Activated T-helper 1 cell treated with anti-CD3 and anti-CD28 coated beads, Interleukin-12 subunit alpha, Interleukin-12 subunit beta, Interleukin-2, Interleukin-4 antibody, amounts not matched to agents 30 ng/mL and 10 ng/mL and 1 ng/mL, durations not matched to agents 14 hours and 24 hours and 36 hours (primary cell): ENCODE measurements at regions not wholly inside any gene's neighbourhood (a gene's known extent, or its start where the extent isn't known, plus 50 kb on each side); places are given as distances from the start of the nearest gene placed in this dataset.
"Not testable (repeated sequence)": the region's sequence is repeated elsewhere in the genome, so short reads cannot be mapped to it uniquely, and the experiment has no call there.

Experiments
- DNase-seq: peaks from one replicate; pipeline ENCODE4 v3.0.0; 2021; ENCODE audit warnings: low spot score
- H3K27ac Mint-ChIP-seq: one replicate; pipeline ENCODE4 v1.8.0; 2021; ENCODE audit warnings: mild to moderate bottlenecking, mixed read lengths
- H3K27me3 Mint-ChIP-seq: one replicate; pipeline ENCODE4 v1.8.0; 2022; ENCODE audit warnings: mild to moderate bottlenecking, moderate library complexity, mixed read lengths; ENCODE audit not compliant: insufficient read depth
- H3K36me3 Mint-ChIP-seq: one replicate; pipeline ENCODE4 v1.8.0; 2021; ENCODE audit warnings: low read depth, mixed read lengths
- H3K4me1 Mint-ChIP-seq: one replicate; pipeline ENCODE4 v1.8.0; 2021; ENCODE audit warnings: low read depth, mixed read lengths
- H3K4me3 Mint-ChIP-seq: one replicate; pipeline ENCODE4 v1.8.0; 2021; ENCODE audit warnings: mild to moderate bottlenecking, moderate library complexity, mixed read lengths
- H3K9me3 Mint-ChIP-seq: one replicate; pipeline ENCODE4 v1.8.0; 2021; ENCODE audit warnings: mixed read lengths
- intact Hi-C: fragments of 100-400 bp; cut with micrococcal nuclease; formaldehyde crosslinking; loops from one replicate; pipeline ENCODE4 v1.15.1; 2024

DNA sequence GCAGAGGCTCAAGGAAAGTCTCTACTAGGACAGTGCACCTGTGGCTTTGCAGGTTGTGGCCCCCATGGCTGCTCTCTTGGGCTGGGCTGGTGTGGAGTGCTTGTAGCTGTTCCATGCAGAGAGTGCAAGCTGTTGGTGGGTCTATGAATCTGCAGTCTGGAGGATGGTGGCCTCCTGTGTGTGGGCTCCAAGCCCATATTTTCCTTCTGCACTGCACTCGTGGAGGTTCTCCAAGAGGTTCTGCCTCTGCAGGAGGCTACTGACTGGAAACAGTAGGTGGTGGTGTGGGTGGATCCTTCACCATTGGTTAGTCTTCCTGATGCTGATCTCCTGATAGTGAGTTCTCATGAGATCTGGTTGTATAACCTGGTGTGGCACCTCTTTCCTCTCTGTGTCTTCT, 143.2 kb upstream of the ZNF519 start:
- intact Hi-C loops, H3K4me3 Mint-ChIP-seq, H3K4me1 Mint-ChIP-seq, DNase-seq, H3K36me3 Mint-ChIP-seq, H3K27ac Mint-ChIP-seq, H3K27me3 Mint-ChIP-seq, H3K9me3 Mint-ChIP-seq: not testable (repeated sequence)

DNA sequence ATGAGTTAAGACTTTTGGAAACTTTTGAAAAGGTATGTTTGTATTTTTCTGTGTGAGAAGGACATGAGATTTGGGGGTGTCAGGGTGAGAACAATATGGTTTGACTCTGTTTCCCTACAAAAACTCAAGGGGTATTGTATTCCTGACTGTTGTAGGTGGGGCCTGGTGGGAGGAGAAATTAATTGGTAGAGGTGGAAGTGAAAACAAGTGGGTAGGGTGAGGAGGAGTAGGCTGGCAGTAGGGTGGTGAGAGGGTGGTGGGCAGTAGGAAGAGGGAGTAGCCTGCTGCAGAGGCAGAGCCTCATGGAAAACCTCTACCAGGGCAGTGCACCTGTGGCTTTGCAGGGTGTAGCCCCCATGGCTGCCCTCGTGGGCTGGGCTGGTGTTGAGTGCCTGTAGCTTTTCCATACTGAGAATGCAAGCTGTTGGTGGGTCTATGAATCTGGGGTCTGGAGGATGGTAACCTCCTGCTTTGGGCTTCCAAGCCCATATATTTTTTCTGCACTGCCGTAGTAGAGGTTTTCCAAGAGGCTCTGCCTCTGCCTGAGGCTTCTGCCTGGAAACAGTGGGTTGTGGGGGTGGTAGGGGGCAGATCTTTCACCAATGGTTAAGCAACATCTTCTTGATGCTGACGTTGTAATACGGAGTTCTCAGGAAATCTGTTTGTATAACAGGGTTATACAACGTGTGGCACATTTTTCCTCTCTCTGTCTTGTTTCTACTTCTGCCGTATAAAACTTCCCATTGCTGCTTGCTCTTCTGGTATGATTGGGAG, 133.6 kb upstream of the ZNF519 start:
- H3K9me3 Mint-ChIP-seq, H3K27ac Mint-ChIP-seq, H3K36me3 Mint-ChIP-seq, H3K27me3 Mint-ChIP-seq, H3K4me3 Mint-ChIP-seq, H3K4me1 Mint-ChIP-seq, DNase-seq, intact Hi-C loops: not testable (repeated sequence)

DNA sequence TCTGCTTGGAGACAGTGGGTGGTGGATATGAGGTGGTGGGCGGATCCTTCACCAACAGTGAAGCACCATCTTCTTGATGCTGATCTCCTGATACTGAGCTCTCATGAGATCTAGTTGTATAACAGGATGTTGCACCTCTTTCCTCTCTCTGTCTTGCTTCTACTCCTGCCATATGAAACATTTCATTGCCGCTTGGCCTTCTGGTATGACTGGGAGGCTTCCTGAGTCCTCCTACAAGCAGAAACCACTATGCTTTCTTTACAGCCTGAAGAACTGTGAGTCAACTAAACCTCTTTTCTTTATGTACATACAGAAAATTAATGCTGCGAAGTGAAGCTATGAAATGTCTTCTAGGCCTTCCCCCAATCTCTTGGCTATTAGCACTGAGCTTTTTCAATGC, 130.6 kb upstream of the ZNF519 start:
- H3K4me3 Mint-ChIP-seq, H3K27ac Mint-ChIP-seq, H3K9me3 Mint-ChIP-seq, H3K36me3 Mint-ChIP-seq, H3K27me3 Mint-ChIP-seq, intact Hi-C loops, H3K4me1 Mint-ChIP-seq, DNase-seq: not testable (repeated sequence)

DNA sequence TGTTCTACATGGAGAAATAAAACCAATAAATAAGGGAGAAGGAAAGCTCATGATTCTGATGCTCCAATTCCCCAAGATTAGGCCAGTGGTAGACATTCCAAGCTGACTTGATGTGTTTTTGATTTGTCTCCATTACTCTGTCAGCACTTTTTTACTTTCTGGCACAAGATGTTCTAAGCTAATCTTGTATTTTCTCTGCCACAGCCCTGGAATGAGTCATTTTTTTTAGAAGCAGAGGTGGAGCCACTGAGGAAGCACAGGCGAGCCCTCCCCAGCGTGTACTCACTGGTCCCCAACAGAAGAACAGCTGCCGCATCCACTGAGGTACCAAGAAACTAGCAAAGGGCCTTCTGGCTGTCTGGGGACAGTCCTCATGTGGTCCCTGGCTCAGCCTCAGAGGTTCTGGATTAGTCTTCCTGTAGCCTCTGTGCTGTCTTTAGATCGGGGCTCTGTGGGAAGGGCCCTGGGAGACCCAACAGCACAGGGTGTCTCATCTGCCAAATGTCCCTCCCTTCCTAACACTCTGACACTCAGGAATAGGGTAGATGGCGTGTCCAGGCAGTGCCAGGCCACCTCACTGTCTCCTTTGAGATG, 117.9 kb upstream of the ZNF519 start:
- H3K4me3 Mint-ChIP-seq, H3K9me3 Mint-ChIP-seq, H3K27ac Mint-ChIP-seq, H3K36me3 Mint-ChIP-seq, DNase-seq, H3K27me3 Mint-ChIP-seq, H3K4me1 Mint-ChIP-seq, intact Hi-C loops: not testable (repeated sequence)

DNA sequence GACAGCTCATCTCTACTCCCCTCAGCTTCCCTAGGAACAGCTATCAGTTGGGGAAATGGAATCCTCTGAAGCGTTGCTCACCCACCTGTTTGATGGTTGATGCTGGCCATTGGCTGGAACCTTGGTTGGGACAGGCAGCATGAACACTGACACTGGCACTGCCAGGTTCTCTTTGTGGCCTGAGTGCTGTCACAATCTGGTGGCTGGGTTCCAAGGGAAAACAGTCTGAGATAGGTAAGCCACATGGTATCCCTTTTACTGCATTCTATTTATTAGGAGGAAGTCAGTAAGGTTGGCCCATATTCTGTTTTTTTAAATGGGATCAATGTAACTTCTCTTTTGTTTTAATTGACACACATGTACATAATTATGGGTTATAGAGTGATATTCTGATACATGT, 107.0 kb upstream of the ZNF519 start:
- H3K27ac Mint-ChIP-seq = not testable (repeated sequence)
- intact Hi-C loops = loop anchor here (5.0 kb wide), 1 partner anchor 47 kb away; no protein-coding TSS in a partner anchor

DNA sequence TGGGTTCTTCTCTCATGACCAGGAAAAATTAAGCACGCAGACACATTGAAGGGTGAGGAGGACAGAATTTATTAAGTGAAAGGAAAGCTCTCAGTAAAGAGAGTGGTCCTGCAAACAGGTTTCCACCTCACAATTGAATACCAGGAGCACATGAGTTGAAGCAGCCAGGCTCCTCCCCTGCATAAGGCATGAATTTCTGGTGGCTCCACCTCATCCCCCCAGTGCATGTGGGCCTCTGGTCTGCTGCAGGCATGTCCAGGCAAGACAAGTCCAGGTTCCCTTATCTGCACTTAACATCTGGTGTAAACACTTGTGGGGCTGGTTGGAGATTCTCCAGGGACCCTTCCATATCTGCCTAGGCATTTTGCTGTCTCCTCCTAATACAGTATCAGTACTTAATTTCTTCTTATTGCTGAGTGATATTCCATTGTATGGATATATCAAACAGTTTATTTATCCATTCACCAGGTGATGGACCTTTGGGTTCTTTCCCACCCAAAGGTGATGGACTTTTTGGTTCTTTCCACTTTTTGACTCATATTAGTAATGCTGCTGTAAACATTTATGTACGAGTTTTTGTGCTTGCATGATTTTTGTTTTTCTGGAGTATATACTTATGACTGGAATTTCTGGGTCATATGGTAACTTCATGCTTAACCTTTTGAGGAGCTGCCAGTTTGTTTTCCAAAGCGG, 104.3 kb upstream of the ZNF519 start:
- not testable (repeated sequence) for H3K36me3 Mint-ChIP-seq, H3K27me3 Mint-ChIP-seq, H3K4me1 Mint-ChIP-seq, H3K4me3 Mint-ChIP-seq, H3K9me3 Mint-ChIP-seq, DNase-seq, H3K27ac Mint-ChIP-seq
- intact Hi-C loops = loop anchor here (5.0 kb wide), 1 partner anchor 44 kb away; no protein-coding TSS in a partner anchor

More for the DNA sequence above, 107.0 kb upstream of the ZNF519 start:
- H3K4me1 Mint-ChIP-seq, H3K4me3 Mint-ChIP-seq, H3K36me3 Mint-ChIP-seq, H3K27me3 Mint-ChIP-seq, H3K9me3 Mint-ChIP-seq, DNase-seq: not testable (repeated sequence)

DNA sequence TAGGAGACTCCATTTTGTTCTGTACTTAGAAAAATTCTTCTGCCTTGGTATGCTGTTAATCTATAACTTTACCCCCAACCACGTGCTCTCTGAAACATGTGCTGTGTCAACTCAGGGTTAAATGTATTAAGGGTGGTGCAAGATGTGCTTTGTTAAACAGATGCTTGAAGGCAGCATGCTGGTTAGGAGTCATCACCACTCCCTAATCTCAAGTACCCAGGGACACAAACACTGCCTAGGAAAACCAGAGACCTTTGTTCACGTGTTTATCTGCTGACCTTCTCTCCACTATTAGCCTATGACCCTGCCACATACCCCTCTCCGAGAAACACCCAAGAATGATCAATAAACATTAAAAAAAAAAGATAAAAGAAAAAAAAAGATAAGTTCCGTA, 93.0 kb upstream of the ZNF519 start:
- H3K4me1 Mint-ChIP-seq, H3K36me3 Mint-ChIP-seq, intact Hi-C loops, DNase-seq, H3K9me3 Mint-ChIP-seq, H3K4me3 Mint-ChIP-seq, H3K27me3 Mint-ChIP-seq, H3K27ac Mint-ChIP-seq: not testable (repeated sequence)

DNA sequence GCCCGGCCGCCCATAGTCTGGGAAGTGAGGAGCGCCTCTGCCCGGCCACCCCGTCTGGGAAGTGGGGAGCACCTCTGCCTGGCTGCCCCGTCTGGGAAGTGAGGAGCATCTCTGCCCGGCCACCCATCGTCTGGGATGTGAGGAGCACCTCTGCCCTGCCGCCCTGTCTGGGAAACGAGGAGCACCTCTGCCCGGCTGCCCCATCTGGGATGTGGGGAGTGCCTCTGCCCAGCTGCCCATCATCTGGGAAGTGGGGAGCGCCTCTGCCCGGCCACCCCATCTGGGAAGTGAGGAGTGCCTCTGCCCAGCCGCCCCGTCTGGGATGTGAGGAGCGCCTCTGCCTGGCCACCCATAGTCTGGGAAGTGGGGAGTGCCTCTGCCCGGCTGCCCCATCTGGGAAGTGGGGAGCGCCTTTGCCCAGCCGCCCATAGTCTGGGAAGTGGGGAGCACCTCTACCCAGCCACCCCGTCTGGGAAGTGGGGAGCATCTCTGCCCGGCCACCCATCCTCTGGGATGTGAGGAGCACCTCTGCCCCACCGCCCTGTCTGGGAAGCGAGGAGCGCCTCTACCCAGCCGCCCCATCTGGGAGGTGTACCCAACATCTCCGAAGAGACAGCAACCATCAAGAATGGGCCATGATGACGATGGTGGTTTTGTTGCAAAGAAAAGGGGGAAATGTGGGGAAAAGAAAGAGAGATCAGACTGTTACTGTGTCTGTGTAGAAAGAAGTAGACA, 92.5 kb upstream of the ZNF519 start:
- intact Hi-C loops, H3K27ac Mint-ChIP-seq, DNase-seq, H3K9me3 Mint-ChIP-seq, H3K4me3 Mint-ChIP-seq, H3K4me1 Mint-ChIP-seq, H3K36me3 Mint-ChIP-seq, H3K27me3 Mint-ChIP-seq: not testable (repeated sequence)

DNA sequence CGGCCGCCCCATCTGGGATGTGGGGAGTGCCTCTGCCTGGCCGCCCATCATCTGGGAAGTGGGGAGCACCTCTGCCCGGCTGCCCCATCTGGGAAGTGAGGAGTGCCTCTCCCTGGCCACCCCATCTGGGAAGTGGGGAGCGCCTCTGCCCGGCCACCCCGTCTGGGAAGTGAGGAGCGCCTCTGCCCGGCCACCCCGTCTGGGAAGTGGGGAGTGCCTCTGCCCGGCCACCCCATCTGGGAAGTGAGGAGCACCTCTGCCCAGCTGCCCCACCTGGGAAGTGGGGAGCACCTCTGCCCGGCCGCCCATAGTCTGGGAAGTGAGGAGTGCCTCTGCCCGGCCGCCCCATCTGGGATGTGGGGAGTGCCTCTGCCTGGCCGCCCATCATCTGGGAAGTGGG, 91.7 kb upstream of the ZNF519 start:
- intact Hi-C loops, H3K27me3 Mint-ChIP-seq, H3K4me3 Mint-ChIP-seq, H3K27ac Mint-ChIP-seq, DNase-seq, H3K9me3 Mint-ChIP-seq, H3K36me3 Mint-ChIP-seq, H3K4me1 Mint-ChIP-seq: not testable (repeated sequence)

DNA sequence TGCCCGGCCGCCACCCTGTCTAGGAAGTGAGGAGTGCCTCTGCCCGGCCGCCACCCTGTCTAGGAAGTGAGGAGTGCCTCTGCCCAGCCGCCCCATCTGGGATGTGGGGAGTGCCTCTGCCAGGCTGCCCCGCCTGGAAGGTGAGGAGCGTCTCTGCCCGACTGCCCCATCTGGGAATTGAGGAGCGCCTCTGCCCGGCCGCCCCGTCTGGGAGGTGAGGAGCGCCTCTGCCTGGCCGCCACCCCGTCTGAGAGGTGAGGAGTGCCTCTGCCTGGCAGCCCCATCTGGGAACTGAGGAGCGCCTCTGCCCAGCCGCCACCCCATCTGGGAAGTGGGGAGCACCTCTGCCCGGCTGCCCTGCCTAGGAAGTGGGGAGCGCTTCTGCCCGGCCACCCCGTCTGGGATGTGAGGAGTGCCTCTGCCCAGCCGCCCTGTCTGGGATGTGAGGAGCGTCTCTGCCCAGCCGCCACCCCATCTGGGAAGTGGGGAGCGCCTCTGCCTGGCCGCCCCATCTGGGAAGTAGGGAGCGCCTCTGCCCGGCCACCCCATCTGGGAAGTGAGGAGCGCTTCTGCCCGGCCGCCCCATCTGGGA, 91.1 kb upstream of the ZNF519 start:
- H3K27ac Mint-ChIP-seq, intact Hi-C loops, H3K4me3 Mint-ChIP-seq, H3K27me3 Mint-ChIP-seq, DNase-seq, H3K36me3 Mint-ChIP-seq, H3K9me3 Mint-ChIP-seq, H3K4me1 Mint-ChIP-seq: not testable (repeated sequence)

DNA sequence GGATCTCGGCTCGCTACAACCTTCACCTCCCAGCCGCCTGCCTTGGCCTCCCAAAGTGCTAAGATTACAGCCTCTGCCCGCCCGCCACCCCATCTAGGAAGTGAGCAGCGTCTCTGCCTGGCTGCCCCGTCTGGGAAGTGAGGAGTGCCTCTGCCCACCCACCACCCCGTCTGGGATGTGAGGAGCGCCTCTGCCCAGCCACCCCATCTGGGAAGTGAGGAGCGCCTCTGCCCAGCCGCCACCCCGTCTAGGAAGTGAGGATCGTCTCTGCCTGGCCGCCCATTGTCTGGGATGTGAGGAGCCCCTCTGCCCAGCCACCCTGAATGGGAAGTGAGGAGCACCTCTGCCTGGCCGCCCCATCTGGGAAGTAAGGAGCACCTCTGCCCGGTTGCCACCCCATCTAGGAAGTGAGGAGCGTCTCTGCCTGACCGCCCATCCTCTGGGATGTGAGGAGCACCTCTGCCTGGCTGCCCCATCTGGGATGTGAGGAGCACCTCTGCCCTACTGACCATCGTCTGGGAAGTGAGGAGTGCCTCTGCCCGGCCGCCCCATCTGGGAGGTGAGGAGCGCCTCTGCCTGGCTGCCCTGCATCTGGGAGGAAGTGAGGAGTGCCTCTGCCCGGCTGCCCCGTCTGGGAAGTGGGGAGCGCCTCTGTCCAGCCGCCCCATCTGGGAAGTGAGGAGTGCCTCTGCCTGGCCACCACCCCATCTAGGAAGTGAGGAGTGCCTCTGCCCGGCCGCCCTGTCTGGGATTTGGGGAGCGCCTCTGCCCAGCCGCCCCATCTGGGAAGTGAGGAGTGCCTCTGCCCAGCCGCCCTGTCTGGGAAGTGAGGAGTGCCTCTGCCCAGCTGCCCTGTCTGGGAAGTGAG, 90.4 kb upstream of the ZNF519 start:
- H3K36me3 Mint-ChIP-seq, H3K27ac Mint-ChIP-seq, H3K27me3 Mint-ChIP-seq, intact Hi-C loops, H3K4me1 Mint-ChIP-seq, DNase-seq, H3K4me3 Mint-ChIP-seq, H3K9me3 Mint-ChIP-seq: not testable (repeated sequence)

DNA sequence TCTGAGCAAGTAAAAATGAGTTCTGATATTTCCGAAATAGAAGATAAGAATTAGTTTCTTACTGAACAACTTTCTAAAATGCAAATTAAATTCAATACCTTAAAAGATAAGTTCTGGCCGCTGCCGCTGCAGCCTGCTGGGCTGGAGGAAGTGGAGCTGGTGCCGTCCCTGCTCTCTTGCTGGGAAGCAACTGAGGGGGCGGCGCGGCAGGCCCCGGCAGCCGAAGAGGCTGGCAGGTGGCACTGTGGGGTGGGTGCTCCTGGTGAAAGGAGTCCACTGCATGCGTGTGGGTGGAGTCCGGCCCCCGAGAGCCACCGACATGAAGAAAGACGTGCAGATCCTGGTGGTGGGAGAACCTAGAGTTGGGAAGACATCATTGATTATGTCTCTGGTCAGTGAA, 89.5 kb upstream of the ZNF519 start:
- H3K27ac Mint-ChIP-seq = no peak overlapping the region
- intact Hi-C loops = no loop called here
- H3K36me3 Mint-ChIP-seq = no peaks in the 10 kb centered on the region
- no peak overlapping the region for H3K4me3 Mint-ChIP-seq
- H3K4me1 Mint-ChIP-seq = no peaks in the 10 kb centered on the region
- peaks cover 9% of the 10 kb centered on the region for H3K9me3 Mint-ChIP-seq
- DNase-seq = no peak
- H3K27me3 Mint-ChIP-seq = no peaks in the 10 kb centered on the region
